ENCODE measurements at regions not wholly inside any gene's neighbourhood (a gene's known extent, or its start where the extent isn't known, plus 50 kb on each side); places are given as distances from the start of the nearest gene placed in this dataset.

- no peak for DNase-seq
Measured at GRCh38 chr11:112471731-112472130, 211.1 kb upstream of the PLET1 start.

GRCh38 chr11:112477152-112477551, 216.5 kb upstream of the PLET1 start:
- no peak for DNase-seq

- DNase-seq, result no peak
Measured at GRCh38 chr11:112477581-112478317, 217.1 kb upstream of the PLET1 start.

- no peak for DNase-seq
Measured at GRCh38 chr11:112478806-112479205, 218.1 kb upstream of the PLET1 start.

GRCh38 chr11:112481431-112481830, 220.8 kb upstream of the PLET1 start:
- DNase-seq, result no peak

GRCh38 chr11:112481893-112482292, 221.2 kb upstream of the PLET1 start:
- DNase-seq, result no peak

- no peak for DNase-seq
Measured at GRCh38 chr11:112485280-112485679, 224.6 kb upstream of the PLET1 start.

GRCh38 chr11:112497826-112498225, 237.2 kb upstream of the PLET1 start:
- no peak for DNase-seq

- no peak for DNase-seq
Measured at GRCh38 chr11:112498701-112499100, 238.0 kb upstream of the PLET1 start.

- no peak for DNase-seq
Measured at GRCh38 chr11:112499153-112499880, 238.7 kb upstream of the PLET1 start.

- no peak for DNase-seq
Measured at GRCh38 chr11:112499881-112500204, 239.2 kb upstream of the PLET1 start.

GRCh38 chr11:112503410-112503809, 242.8 kb upstream of the PLET1 start:
- DNase-seq, result no peak

- no peak for DNase-seq
Measured at GRCh38 chr11:112504056-112504455, 243.4 kb upstream of the PLET1 start.

GRCh38 chr11:112506852-112507251, 246.2 kb upstream of the PLET1 start:
- no peak for DNase-seq

GRCh38 chr11:112507281-112507680, 246.6 kb upstream of the PLET1 start:
- DNase-seq, result no peak

GRCh38 chr11:112508750-112509149, 248.1 kb upstream of the PLET1 start:
- no peak for DNase-seq

GRCh38 chr11:112509300-112509699, 248.6 kb upstream of the PLET1 start:
- DNase-seq, result no peak

- DNase-seq, result no peak
Measured at GRCh38 chr11:112511271-112511670, 250.6 kb upstream of the PLET1 start.

GRCh38 chr11:112511911-112512310, 251.3 kb upstream of the PLET1 start:
- DNase-seq, result no peak

GRCh38 chr11:112513417-112513816, 252.8 kb upstream of the PLET1 start:
- DNase-seq, result no peak

- DNase-seq, result no peak
Measured at GRCh38 chr11:112514011-112514740, 253.5 kb upstream of the PLET1 start.

GRCh38 chr11:112516261-112516660, 255.6 kb upstream of the PLET1 start:
- DNase-seq, result no peak

GRCh38 chr11:112516755-112517154, 256.1 kb upstream of the PLET1 start:
- DNase-seq, result no peak

GRCh38 chr11:112518371-112518770, 257.7 kb upstream of the PLET1 start:
- DNase-seq, result no peak
